IPS-NIHi7 (cell line): ENCODE measurements at regions not wholly inside any gene's neighbourhood (a gene's known extent, or its start where the extent isn't known, plus 50 kb on each side); places are given as distances from the start of the nearest gene placed in this dataset.

Experiments used
- DNase-seq: peaks from one replicate; pipeline ENCODE4 v3.0.0; 2012; ENCODE audit warnings: mixed read lengths; ENCODE audit errors: extremely low spot score

DNA sequence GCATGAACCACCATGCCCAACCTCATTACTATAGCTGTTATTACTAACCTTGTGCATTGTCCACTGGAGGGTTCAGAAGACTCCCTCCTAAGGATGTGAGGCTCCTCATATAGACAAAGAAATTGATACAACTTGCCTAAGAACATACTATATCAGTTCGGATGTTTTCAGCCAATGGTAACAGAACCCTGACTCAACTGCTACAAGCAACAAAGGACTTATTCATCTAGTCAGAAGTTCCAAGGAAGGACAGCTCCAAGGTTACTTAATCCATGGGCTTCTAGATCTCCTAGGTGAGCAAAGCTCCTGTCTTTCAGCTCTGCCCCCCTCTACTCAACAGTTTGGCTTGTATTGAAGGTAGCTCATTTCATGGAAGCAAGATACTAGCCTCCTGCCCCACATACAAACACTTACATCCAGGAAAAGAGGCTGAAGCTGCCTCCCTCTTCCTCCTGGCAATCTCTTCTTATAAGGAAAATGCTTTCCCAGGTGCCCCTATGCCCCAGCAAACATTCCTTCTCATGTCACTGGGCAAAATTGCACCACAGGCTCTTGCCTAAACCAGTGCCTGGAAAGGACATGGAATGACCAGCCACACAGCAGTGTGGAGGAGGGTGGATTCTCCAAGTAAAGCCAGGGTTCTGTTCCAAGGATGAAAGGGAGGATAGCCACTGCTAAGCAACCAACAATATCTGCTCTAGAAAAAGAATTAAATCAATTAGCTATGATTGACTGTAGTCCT is 497.8 kb downstream of the FOXO1 start:
- no peak for DNase-seq

DNA sequence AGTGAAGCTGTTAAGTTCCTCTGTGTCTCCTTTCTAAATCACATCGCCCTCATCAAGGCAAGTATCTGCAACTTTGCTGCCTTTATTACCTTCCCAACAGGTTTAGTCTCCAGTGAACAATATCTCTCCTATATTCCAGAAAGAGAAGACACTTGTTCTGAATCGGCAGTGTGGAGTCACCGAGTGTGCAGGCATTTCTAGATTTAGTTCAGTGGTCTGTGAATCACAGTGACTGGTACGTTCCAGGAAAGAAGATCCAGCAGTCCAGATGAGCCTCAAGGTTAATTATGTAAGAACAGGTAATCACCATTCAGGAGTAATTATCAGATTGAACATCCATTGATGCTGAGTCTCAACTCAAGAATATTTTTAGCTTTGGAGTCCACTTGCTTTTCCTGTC is 497.0 kb downstream of the FOXO1 start:
- DNase-seq = no peak

DNA sequence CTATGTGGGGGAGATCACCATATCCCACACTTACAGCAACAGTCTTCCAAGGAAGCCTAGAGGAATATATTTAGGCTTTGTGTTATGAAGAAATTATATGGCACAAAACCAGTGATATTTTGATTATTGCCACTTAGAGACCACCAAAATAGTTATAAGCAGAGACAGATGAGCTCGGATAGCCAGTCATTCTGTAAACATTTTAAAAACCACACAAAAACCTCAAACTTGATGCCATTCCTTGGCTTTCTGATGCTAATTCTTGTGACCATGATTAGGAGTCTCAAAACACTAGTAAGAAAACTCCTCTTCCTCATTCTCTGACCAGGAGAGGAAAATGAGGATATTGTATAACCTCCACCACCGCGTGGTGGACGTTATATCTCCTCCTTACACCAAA is 496.4 kb downstream of the FOXO1 start:
- DNase-seq = no peak

DNA sequence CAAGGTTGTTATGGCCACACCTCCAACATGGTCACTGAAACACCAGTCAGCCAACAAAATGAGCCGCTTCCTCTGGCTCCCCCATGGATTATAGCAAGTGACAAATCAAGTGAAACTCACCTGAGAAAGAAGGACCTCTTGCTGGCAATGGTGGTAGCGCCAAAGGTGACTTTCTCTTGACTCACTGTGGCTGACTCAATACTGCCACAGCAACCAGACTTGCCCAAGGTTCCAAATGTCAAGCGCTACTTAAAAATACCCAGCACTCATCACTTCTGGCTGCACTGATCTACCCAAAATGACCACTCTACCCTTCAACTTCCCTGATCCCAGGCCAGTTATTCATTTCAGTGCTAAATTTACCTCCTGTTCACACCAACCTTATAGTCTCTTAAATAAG is 495.5 kb downstream of the FOXO1 start:
- no peak for DNase-seq

GRCh38 chr13:40171566-40171965 is 494.9 kb downstream of the FOXO1 start:
- DNase-seq = no peak

GRCh38 chr13:40172149-40172591 is 494.3 kb downstream of the FOXO1 start:
- peak; percentile 48 for DNase-seq

DNA sequence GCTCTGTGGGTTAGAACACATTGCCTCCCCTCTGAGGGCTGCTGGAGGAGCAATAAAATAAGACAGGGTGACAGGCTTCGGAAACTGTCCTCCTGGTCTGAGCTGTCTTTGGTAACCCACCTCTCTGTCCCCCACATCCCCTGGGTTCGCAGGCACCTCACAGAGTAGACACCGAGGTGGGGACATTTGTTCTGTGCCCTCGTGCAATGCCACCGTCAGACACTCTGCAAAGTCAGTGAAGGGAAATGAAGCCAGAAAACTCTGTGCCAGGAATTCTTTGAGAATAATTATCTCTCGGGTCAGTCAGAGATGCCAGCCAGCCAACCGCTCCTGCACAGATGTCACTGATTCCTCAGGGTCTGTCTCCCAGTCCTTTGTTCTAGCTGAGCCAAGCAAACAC is 493.6 kb downstream of the FOXO1 start:
- no peak for DNase-seq

- DNase-seq = no peak
These were observed 490.8 kb downstream of the FOXO1 start for GRCh38 chr13:40175639-40176038.

DNA sequence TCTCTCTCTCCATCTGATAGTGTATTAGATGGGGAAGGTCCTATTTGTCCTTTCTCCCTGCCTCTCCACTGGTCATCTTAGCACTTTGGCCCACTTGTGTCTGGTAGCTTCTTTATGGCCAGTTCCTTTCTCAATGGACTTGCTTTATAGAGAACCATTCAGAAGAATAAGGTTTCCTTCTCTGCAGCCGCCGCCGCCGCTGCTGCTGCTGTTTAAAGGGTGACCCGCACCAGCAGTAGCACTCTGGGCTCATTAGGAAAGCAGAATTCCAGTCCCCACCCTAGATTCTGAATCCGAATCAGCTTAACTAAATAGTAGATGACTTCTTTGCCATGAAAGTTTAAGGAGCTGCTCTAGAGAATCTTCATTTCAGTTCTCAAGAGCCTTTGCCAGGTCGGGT is 490.2 kb downstream of the FOXO1 start:
- DNase-seq = no peak

GRCh38 chr13:40178130-40178529 is 488.3 kb downstream of the FOXO1 start:
- no peak for DNase-seq

DNA sequence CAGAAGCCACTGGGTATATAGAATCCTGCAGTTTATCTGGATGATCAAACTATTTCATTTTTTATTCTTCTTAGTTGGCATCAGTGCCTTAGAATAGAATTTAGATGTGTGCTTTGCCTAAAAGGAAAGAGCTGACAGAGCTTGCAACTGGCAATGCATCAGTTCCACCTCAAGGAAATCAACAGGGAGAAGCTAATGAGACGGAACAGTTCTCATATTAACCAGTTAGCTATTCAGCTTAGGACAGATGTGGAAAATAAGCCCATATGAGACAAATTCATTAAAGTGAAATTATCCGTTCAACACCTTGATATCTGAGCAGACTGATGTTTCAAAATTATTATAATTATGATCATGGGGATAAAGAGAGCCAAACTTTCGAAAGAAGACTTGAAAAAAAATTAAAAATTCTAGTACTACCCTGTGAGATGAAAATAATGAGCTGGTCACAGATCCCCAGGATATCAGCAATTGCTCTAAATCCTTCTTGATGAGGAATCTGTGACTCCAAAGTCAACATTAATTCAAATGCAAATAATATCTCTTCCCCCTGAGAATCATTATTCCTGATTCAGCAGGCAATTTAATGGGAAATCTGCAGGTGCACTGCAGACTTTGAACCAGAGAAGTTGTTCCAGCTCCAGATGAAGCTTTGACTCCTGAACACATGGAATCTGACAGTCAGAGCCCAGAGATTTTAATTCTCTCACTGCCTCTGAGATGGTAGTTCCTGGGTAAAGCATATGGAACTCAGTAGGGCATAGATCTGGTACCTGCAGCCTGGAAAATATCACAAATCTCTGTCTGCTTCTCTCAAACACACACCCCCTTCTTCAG is 486.8 kb downstream of the FOXO1 start:
- DNase-seq = no peak

DNA sequence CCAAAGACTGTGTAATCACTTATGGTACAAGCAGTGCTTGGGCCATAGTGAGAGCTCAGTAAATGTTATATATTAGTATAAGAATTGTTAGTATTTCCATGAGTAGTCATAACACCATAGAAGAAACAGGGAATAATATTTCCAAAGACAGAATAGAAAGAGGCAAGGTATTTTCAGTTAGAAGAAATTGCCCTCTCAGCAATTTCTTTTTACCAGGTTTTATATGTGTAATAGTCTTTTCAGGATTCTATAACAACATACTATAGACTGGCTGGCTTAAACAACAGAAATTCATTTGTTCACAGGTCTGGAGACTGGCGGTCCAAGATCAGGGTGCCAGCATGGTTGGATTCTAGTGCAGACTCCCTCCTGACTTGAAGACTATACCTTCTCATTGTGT is 485.7 kb downstream of the FOXO1 start:
- DNase-seq = no peak

GRCh38 chr13:40181203-40181845 is 485.1 kb downstream of the FOXO1 start:
- no peak for DNase-seq

DNA sequence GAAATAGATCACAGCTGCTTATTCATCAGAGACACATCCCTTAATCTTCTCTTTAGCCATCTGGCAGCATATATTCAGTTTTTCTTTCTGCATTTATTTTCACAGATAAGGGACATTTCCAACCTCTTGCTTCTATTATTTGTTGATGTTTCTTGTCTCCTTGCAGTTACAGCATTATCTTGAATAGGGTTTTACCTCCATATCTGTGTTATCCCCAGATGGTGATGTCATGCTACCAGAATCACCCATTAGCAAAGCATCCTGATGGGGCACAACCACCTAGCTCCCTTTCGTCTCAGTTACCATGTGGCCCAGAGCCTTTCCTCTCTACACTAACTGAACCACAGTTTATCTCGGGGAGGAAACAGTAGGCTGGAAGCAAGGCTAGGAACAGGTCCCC is 483.9 kb downstream of the FOXO1 start:
- DNase-seq = no peak

GRCh38 chr13:40185414-40185813 is 481.0 kb downstream of the FOXO1 start:
- DNase-seq = no peak

GRCh38 chr13:40186041-40186440 is 480.4 kb downstream of the FOXO1 start:
- no peak for DNase-seq

GRCh38 chr13:40186626-40187323 is 479.7 kb downstream of the FOXO1 start:
- no peak for DNase-seq

DNA sequence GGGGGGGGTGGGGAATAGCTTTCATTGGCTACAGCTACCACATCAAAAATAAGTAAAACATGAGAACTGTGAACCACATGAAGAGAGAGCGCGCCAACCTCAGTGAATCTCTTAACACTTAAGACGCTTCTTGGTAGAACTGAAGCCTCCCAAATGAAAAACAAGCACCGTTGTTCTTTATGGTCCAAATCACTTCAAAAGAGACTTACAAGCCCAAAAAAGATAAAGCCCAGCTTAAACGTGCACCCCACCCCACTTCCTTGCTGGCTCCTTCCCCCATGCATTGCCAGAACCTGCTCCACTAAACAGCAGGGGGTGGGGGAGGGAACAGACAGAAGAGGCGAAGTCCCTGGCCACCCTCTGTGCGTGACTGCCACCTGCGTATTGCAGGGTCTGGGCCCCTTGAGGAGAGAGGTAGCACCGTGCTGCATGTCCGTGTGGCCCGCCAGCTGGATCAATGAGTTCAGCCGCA is 479.1 kb downstream of the FOXO1 start:
- DNase-seq = peak; percentile 22

DNA sequence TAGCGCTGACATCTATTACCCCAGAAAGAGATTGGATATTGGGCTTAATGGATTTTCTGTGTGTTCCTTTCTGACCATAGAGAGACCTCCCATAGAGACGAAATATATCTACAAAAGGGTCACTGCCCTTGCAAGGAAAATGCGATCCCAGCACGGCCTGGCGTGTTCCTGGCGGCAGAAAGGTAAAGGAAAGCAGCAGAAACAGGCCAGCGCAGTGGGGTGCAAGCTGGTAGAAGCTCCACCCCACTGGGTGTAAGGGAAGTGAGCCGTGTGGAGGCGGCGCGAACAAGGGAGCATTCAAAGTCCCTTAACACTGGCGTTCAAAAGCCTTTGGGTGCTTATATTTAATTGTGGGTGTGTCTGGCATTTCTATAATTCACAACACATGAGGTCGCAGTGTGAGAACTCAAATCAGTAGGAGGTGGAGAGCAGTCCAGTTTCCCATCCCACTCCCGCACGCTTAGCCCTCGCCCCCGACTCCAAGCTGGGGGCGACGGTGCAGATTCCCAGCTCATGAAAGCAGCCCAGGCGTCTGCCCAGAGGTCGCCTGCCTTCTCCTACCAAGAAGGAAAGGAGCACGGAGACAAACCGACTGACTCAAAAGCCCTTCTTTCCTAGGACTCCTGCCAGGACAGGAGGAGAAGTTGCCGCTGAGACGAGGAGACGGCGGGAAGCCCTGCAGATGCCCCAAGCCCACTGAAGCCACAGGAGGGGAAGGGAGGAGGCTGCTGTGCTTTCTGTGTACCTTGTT is 478.4 kb downstream of the FOXO1 start:
- DNase-seq = peak; percentile 34

DNA sequence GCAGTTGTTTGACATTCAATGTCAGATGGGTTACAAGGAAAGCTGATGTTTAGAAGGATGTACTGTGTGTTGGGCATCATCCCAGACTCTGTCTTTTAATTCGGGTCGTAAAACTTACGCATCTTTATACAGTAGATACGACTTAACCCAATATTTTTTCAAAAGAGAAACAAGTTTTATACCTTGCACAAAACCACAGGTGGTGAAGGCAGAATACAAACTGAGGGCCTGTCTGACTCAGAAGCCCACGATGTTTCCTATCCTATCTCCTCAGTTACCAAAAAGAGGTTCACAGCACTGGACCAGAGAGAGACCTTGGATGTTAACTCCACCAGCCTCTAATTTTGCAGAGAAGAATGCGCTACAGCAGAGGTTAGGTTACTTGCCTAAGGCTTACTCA is 477.0 kb downstream of the FOXO1 start:
- no peak for DNase-seq
